ENCODE measurements at regions not wholly inside any gene's neighbourhood (a gene's known extent, or its start where the extent isn't known, plus 50 kb on each side); places are given as distances from the start of the nearest gene placed in this dataset.

DNA sequence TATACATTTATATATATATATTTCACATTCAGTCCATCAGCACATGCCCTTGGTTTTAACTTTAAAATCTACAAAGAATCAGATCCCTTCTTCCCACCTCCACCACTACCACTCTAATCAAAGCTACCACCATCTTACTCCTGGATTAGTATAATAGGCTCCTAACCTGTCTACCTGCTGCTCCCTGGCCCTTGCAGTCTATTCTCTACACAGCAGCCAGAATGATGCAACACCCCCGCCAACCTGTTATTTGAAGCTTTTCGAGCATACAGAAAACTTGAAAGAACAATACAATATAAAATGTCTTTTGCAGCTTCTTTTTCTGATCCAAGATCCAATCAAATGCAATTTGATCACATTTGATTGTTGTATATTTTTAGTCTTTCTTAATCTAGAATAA, 165.9 kb upstream of the HMGA2 start:
- TF ChIP-seq, protein P1, sequence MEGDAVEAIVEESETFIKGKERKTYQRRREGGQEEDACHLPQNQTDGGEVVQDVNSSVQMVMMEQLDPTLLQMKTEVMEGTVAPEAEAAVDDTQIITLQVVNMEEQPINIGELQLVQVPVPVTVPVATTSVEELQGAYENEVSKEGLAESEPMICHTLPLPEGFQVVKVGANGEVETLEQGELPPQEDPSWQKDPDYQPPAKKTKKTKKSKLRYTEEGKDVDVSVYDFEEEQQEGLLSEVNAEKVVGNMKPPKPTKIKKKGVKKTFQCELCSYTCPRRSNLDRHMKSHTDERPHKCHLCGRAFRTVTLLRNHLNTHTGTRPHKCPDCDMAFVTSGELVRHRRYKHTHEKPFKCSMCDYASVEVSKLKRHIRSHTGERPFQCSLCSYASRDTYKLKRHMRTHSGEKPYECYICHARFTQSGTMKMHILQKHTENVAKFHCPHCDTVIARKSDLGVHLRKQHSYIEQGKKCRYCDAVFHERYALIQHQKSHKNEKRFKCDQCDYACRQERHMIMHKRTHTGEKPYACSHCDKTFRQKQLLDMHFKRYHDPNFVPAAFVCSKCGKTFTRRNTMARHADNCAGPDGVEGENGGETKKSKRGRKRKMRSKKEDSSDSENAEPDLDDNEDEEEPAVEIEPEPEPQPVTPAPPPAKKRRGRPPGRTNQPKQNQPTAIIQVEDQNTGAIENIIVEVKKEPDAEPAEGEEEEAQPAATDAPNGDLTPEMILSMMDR (conservative IDR thresholded peaks at IDR 0.05; ENCODE audit: low read depth, low read length): no peak
- TF ChIP-seq EZH2 (IDR thresholded peaks at IDR 0.05; ENCODE audit: borderline replicate concordance, low read depth, low read length, poor library complexity, severe bottlenecking): no peak
